GM21576 (cell line): ENCODE measurements at regions not wholly inside any gene's neighbourhood (a gene's known extent, or its start where the extent isn't known, plus 50 kb on each side); places are given as distances from the start of the nearest gene placed in this dataset.

Experiments used
- ATAC-seq: cut with Tn5 transposase; IDR thresholded peaks from one replicate; pipeline ENCODE4 v1.9.1; 2021; ENCODE audit warnings: mild to moderate bottlenecking, moderate library complexity; ENCODE audit not compliant: unreplicated experiment

DNA sequence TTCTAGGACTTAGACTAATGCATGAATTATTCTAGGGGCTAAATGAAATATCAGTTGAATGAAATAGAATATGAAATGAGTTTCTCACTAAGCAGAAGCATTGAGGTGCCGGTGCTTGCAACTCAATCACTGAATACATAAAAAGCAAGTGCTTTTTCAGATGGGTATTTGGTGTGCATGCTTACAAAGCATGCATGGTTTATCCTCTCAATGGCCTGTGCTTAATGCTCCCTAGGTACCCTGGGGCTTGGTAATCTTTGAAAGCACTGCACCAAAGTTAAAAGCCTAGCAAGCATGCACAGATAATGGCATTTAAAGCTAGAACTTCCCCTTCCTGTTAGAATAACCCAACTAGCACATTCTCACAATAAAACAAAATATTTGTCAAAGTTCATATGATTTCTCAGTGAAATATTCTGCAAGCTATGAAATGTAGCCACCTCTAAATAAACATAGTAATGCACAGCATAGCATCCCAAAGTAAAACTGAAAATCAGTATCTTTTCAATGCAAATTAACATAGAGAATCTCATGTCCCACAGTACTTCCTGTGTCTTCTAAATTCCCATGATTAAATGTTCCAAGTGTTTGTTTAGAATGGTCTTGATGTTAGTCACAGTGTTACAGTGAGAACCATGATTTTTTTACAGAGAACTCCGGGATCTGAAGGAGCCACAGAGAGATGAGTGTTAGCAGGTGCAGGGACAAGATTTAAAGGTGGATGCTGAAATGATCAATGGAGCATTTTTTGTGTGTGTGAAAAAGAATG, 143.4 kb upstream of the CDH6 start:
- no peak for ATAC-seq

DNA sequence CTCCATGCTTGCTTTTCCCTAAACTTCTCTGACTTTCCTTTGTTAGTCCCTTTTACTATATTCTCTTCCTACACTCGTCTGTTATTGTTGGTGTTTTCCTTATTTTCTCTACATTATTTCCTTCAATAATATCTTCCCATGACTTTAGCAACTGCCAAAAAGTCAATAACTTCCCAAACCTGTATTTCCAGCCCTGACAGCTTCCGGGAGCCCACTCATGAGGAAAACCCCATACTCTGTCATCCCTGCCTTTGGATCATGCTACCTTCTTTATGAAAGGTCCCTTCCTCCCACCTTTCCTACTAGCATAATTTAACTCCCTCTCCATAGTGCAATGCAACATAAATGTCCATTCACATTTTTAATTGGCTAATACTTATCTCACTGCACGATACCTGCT, 144.0 kb upstream of the CDH6 start:
- ATAC-seq, result no peak

- ATAC-seq, result no peak
Observed at GRCh38 chr5:31048282-31049270, 144.9 kb upstream of the CDH6 start.

DNA sequence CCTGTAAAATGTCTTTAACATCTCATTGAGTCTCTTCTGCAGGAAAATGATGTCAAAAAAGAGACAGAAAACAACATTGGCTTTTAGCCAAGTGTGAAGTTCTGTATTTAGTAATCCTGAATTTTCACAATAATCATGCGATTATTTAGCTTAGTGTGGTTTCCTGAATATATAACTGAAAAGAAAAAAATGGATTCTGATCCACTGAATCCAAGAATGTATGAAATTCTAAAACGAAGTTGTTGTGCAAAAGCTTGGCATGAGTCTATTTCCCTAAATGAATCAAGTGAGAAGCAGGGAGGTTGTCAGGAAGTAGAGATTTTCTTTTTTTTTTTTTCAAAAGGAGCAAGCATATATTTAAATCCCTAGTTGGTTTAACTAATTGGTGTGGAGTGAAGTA, 145.9 kb upstream of the CDH6 start:
- ATAC-seq, result no peak

- ATAC-seq, result no peak
Observed at GRCh38 chr5:31047007-31047406, 146.5 kb upstream of the CDH6 start.

DNA sequence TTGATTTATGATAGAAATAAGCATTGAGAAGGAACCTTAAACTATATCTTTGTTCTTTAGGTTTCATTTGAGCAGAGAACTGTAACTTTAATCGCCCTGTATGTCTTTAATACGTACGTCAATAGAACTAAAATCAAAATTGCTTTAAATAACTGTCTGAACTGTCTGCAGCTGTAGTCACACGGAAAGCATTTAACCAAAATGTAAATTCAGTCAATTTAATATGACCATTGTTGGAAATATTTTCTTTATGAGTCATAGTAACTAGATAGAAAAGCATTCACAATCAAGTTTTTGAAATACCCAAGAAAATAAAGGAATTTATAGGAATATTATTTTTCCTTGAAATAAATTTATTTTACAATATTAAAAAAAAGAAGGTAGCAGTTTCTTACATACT, 157.1 kb upstream of the CDH6 start:
- no peak for ATAC-seq

DNA sequence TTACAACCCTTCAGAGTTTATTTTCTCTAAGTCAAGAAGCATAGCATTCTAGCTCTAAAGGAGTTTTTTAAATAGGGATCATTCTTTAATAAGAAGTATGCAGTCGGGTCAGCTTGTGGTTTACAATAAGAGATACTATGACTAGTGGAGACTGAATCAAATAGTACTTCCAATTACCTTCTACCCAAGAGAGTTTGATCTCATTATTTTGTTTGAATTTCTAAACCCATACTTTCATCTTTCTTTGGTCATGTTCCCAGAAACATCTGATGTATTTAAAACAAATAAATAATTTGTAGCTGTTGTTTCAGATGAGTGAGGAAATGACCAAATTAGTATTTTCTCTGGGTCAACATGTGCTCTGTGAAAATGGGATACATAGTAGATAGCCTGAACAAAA, 160.2 kb upstream of the CDH6 start:
- no peak for ATAC-seq

DNA sequence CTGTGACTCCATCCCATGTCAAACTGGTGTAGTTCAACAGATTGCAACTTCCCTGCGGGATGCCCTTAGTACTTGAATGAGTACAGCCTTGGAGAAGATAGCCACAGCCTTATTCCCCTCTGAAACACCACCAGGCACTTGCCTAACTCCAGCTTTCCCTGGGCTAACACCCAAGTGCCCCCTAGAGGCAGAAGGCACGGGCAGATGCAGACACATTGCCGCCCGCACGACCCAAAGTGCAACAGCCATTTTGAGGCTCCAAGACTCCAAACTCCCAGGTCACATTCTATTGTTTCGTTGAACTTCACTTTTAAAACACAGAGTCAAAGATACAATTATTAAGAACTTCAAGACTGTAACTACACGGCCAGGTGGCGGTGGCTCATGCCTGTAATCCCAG, 163.6 kb upstream of the CDH6 start:
- ATAC-seq, result no peak

DNA sequence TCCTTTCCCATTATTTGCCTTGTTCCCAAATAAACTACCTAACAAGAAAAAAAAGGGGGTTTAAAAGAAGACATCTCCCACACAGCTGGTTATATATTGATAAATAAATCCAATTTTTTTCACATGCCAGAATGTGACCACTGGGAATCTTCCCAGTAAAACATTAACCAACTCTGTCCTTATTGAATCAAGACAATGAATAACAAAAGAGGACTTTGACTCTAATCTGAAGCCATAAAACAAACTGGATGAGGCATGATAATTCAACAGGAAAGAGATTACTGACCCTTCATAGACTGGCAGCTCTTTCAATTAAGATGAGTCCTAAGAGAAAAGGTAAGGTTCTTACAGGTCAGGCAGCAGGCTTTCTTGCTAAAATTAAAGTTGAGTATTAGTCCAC, 165.8 kb upstream of the CDH6 start:
- ATAC-seq, result no peak

GRCh38 chr5:31023105-31023504, 170.4 kb upstream of the CDH6 start:
- ATAC-seq, result no peak

DNA sequence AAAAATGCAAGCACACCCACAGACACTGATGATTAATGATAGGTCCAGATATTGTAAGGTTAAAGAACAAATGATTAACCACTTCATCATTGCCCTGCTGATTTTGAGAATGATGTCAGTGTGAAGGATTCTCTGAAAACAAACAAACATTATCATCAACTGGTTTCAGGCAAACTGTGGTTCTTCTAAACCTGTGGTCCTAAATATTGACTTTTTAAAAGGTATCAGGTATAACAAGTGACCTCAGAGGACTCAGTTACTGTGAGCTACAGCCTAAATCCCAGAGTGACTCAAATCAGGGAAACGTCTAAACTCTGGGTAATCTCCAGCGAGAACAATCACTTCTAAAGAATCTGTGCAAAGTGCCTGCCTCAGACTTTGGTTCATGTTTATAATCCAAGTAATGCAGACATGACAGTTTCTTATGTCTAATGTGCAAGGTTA, 172.3 kb upstream of the CDH6 start:
- no peak for ATAC-seq

GRCh38 chr5:31008231-31008630, 185.3 kb upstream of the CDH6 start:
- no peak for ATAC-seq

- no peak for ATAC-seq
Observed at GRCh38 chr5:31007672-31008071, 185.8 kb upstream of the CDH6 start.

DNA sequence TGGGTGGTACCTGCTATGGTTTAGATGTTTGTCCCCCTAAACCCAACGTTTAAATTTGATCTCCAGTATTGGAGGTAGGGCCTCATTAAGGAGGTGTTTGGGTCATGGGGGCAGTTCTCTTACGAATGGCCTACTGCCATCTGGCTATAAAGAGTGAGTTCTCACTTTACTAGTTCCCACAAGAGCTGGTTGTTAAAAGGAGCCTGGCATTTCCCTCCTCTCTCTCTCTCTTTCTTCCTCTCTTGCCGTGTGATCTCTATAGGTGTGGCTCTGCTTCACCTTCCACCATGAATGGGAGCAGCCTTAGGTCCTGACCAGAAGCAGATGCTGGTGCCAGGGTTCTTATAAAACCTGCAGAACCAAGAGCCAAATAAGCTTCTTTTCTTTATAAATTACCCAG, 193.2 kb upstream of the CDH6 start:
- no peak for ATAC-seq

- no peak for ATAC-seq
Observed at GRCh38 chr5:30997681-30998080, 195.8 kb upstream of the CDH6 start.

DNA sequence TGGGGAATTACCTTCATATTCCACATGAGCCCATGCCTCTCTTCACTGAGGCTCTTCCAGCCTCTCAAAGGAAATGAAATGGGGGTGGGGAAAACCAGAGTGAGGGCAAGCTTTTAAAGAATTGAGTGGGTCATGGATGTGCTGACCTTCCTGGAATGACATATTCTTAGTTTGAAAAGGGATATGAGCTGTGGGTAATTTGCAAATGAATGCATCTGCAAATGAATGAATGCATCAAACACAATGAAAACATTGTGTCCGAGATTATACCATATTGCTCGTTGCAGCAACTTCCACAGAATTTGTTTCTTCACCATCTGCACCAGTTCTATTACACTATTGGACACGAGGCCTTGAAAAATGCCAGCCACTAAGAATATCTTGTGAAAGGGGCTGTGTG, 198.6 kb upstream of the CDH6 start:
- no peak for ATAC-seq

DNA sequence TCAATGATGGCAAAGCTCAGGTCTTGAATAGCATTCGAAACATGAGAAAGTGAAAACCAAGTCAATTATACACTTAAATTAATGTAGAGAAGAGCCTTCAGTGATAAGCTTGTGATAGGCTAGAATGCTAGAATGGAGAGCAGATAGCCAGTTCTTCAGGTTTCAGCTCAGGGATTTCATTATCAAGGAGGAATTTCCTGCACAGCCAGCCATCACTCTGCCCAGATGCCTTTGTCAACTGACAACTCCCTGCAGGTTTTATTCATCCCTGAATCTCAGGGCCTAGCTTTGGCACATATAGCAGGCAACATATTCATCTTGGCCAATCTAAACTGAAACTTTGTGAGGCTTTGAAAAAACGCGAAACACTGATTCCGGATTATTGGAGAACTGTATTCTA, 199.3 kb upstream of the CDH6 start:
- ATAC-seq, result no peak

DNA sequence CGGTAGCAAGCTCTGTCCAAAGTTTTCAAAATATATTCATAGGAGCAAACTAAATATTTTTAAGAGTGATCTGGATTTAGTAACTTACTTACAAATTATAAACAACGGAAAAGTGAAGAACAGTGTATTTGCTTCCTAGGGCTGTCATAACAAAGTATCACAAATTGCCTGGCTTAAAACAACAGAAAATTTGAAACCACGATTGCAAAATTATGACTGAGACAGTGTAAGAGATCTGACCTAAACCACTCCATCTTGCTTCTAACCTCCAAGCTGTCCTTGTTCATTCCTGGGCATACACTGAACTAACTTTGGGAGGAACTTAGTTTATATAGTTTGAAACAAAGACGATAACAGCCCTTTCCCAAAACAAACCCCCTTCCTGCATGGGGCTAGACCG, 202.0 kb upstream of the CDH6 start:
- no peak for ATAC-seq

DNA sequence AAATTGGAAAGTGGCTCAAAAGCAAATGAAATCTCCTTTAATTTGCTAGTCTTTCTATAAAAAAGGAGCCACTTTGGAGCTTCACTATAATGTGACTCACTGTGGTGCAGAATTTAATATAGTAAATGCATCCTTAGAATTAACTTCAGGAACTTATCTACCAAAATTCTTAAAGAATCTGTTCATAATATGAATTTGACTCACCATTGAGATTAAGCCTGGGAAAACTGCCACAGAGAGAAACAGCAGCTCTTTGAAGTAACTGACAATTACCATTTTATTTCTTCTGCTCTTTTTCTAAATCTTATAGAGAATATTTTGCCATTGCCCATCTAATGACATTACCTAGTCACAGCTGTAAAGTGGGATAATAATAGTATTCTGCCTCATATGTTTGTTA, 211.9 kb upstream of the CDH6 start:
- no peak for ATAC-seq

GRCh38 chr5:30968971-30969370, 224.5 kb upstream of the CDH6 start:
- no peak for ATAC-seq

GRCh38 chr5:30960036-30960435, 233.4 kb upstream of the CDH6 start:
- no peak for ATAC-seq

GRCh38 chr5:30959238-30959637, 234.2 kb upstream of the CDH6 start:
- ATAC-seq, result no peak
